Embryonic facial prominence (tissue), 1 donor: ENCODE measurements at regions not wholly inside any gene's neighbourhood (a gene's known extent, or its start where the extent isn't known, plus 50 kb on each side); places are given as distances from the start of the nearest gene placed in this dataset.

Experiments
- DNase-seq: peaks from one replicate; pipeline ENCODE4 v3.0.0-alpha.2; 2016; ENCODE audit errors: extremely low spot score

GRCh38 chr20:10724449-10725173, 50.8 kb upstream of the JAG1 start:
- no peak for DNase-seq

- DNase-seq: no peak
These were observed 55.3 kb upstream of the JAG1 start for GRCh38 chr20:10728873-10729670.

GRCh38 chr20:10729785-10730184, 56.0 kb upstream of the JAG1 start:
- DNase-seq: no peak

- no peak for DNase-seq
These were observed 56.9 kb upstream of the JAG1 start for GRCh38 chr20:10730629-10731183.

GRCh38 chr20:10731190-10731965, 57.6 kb upstream of the JAG1 start:
- DNase-seq: no peak

- DNase-seq: no peak
These were observed 59.3 kb upstream of the JAG1 start for GRCh38 chr20:10733122-10733521.

GRCh38 chr20:10735195-10735949, 61.6 kb upstream of the JAG1 start:
- no peak for DNase-seq

- DNase-seq: no peak
These were observed 65.3 kb upstream of the JAG1 start for GRCh38 chr20:10739134-10739533.

GRCh38 chr20:10739566-10739965, 65.8 kb upstream of the JAG1 start:
- no peak for DNase-seq

- DNase-seq: no peak
These were observed 67.3 kb upstream of the JAG1 start for GRCh38 chr20:10741060-10741459.

GRCh38 chr20:10745790-10746189, 72.0 kb upstream of the JAG1 start:
- DNase-seq: no peak

GRCh38 chr20:10747019-10747418, 73.2 kb upstream of the JAG1 start:
- no peak for DNase-seq

GRCh38 chr20:10749084-10749483, 75.3 kb upstream of the JAG1 start:
- no peak for DNase-seq

GRCh38 chr20:10752206-10752605, 78.4 kb upstream of the JAG1 start:
- no peak for DNase-seq

GRCh38 chr20:10754824-10755223, 81.0 kb upstream of the JAG1 start:
- DNase-seq: no peak

- no peak for DNase-seq
These were observed 84.6 kb upstream of the JAG1 start for GRCh38 chr20:10758446-10758845.

GRCh38 chr20:10761232-10761631, 87.4 kb upstream of the JAG1 start:
- DNase-seq: no peak

GRCh38 chr20:10761786-10762185, 88.0 kb upstream of the JAG1 start:
- DNase-seq: no peak

GRCh38 chr20:10762216-10762615, 88.4 kb upstream of the JAG1 start:
- no peak for DNase-seq

- DNase-seq: no peak
These were observed 89.3 kb upstream of the JAG1 start for GRCh38 chr20:10763112-10763511.

GRCh38 chr20:10769700-10770099, 95.9 kb upstream of the JAG1 start:
- no peak for DNase-seq
